IMR-90 (cell line): ENCODE measurements at regions not wholly inside any gene's neighbourhood (a gene's known extent, or its start where the extent isn't known, plus 50 kb on each side); places are given as distances from the start of the nearest gene placed in this dataset.

Experiments
- CEBPB ChIP-seq: IDR thresholded peaks from 2 replicates; pipeline ENCODE4 v1.6.1; 2012; ENCODE audit warnings: low read depth, low read length, improper control_type of control experiment
- CHD1 ChIP-seq: IDR thresholded peaks from 2 replicates; pipeline ENCODE4 v1.6.1; 2012; ENCODE audit warnings: low read depth, low read length, improper control_type of control experiment
- CTCF ChIP-seq: conservative IDR thresholded peaks from 2 replicates; pipeline ENCODE4 v1.5.1; 2012; ENCODE audit warnings: mild to moderate bottlenecking, low read depth, low read length, improper control_type of control experiment
- FOS ChIP-seq: fragments of 150-350 bp; IDR thresholded peaks from 2 replicates; pipeline ENCODE4 v1.6.1; 2016; ENCODE audit warnings: low read depth, low read length
- MAFK ChIP-seq: IDR thresholded peaks from 2 replicates; pipeline ENCODE4 v1.6.1; 2012; ENCODE audit warnings: low read depth, low read length, improper control_type of control experiment
- MXI1 ChIP-seq: IDR thresholded peaks from 2 replicates; pipeline ENCODE4 v1.6.1; 2012; ENCODE audit warnings: low read depth, mild to moderate bottlenecking, low read length, moderate library complexity, borderline replicate concordance
- POLR2A ChIP-seq: IDR thresholded peaks from 2 replicates; pipeline ENCODE4 v1.6.1; 2012; ENCODE audit warnings: mild to moderate bottlenecking, low read depth, low read length
- RAD21 ChIP-seq: IDR thresholded peaks from 2 replicates; pipeline ENCODE4 v1.6.1; 2012; ENCODE audit warnings: low read length, improper control_type of control experiment
- RCOR1 ChIP-seq: IDR thresholded peaks from 2 replicates; pipeline ENCODE4 v1.6.1; 2012; ENCODE audit warnings: mild to moderate bottlenecking, low read length, improper control_type of control experiment; ENCODE audit not compliant: insufficient replicate concordance
- RFX5 ChIP-seq: IDR thresholded peaks from 2 replicates; pipeline ENCODE4 v1.8.0; 2012; ENCODE audit warnings: low read depth, mild to moderate bottlenecking, low read length, moderate library complexity
- SMC3 ChIP-seq: fragments of 150-350 bp; IDR thresholded peaks from 2 replicates; pipeline ENCODE4 v1.6.1; 2016; ENCODE audit warnings: low read depth, mild to moderate bottlenecking, antibody characterized with exemption, low read length, moderate library complexity

- TF ChIP-seq CTCF (no peak), POLR2A (no peak), SMC3 (no peak), CEBPB (0 out of 2 replicates have a peak, but pooled peaks have one; percentile 10), RAD21 (no peak), FOS (no peak), RFX5 (no peak), MAFK (no peak), CHD1 (no peak), RCOR1 (no peak), MXI1 (no peak)
Measured at GRCh38 chr21:28769683-28770082, 223.0 kb downstream of the LTN1 start.
